HepG2 (cell line): ENCODE measurements at regions not wholly inside any gene's neighbourhood (a gene's known extent, or its start where the extent isn't known, plus 50 kb on each side); places are given as distances from the start of the nearest gene placed in this dataset.

Experiments
- CREB1 ChIP-seq, 2 experiments: fragments of 450-650 bp in 1 of 2; IDR thresholded peaks; 2 replicates each; pipeline ENCODE4 v1.6.1; 2016 to 2017; ENCODE audit warnings: control low read depth in 1 of 2, mild to moderate bottlenecking in 1 of 2, missing compliant biosample characterization in 1 of 2, missing genetic modification characterization in 1 of 2
- CTCF ChIP-seq: sonication (generic); formaldehyde crosslinking; IDR thresholded peaks from 2 replicates; pipeline ENCODE4 v1.5.0; 2020; ENCODE audit warnings: mild to moderate bottlenecking, missing genetic modification reagents, moderate library complexity
- HCFC1 ChIP-seq: fragments of 150-350 bp; IDR thresholded peaks from 2 replicates; pipeline ENCODE4 v1.6.1; 2014; ENCODE audit warnings: low read depth, low read length
- MXI1 ChIP-seq: IDR thresholded peaks from 3 replicates; pipeline ENCODE4 v1.6.1; 2012; ENCODE audit warnings: low read depth, low read length, inconsistent platforms, borderline replicate concordance
- NR2F2 ChIP-seq: IDR thresholded peaks from 2 replicates; pipeline ENCODE4 v1.6.1; 2012; ENCODE audit warnings: low read depth, inconsistent platforms, borderline replicate concordance
- POLR2AphosphoS5 ChIP-seq: IDR thresholded peaks from 2 replicates; pipeline ENCODE4 v1.6.1; 2012; ENCODE audit warnings: low read depth, low read length
- ZBTB33 ChIP-seq: sonication (generic); formaldehyde crosslinking; IDR thresholded peaks from 2 replicates; pipeline ENCODE4 v1.4.0; 2020; ENCODE audit warnings: missing genetic modification reagents
- ZNF138 ChIP-seq: sonication (generic); formaldehyde crosslinking; IDR thresholded peaks from 2 replicates; pipeline ENCODE4 v1.5.0; 2020; ENCODE audit warnings: mild to moderate bottlenecking, low read depth, missing genetic modification reagents

- TF ChIP-seq HCFC1 (no peak), MXI1 (no peak), ZNF138 (CRISPR knock-in tag) (no peak), NR2F2 (no peak), ZBTB33 (no peak), CTCF (CRISPR knock-in tag) (no peak), POLR2AphosphoS5 (no peak), CREB1 (IDR thresholded peaks at IDR 0.05) (no peak), CREB1 (CRISPR knock-in tag; IDR thresholded peaks at IDR 0.05) (no peak)
These were observed 361.0 kb upstream of the NECTIN3 start for GRCh38 chr3:110710603-110711002.
